GM18505 (cell line): ENCODE measurements at regions not wholly inside any gene's neighbourhood (a gene's known extent, or its start where the extent isn't known, plus 50 kb on each side); places are given as distances from the start of the nearest gene placed in this dataset.

Experiments
- ATAC-seq: cut with Tn5 transposase; IDR thresholded peaks from one replicate; pipeline ENCODE4 v1.9.1; 2021; ENCODE audit not compliant: unreplicated experiment
- POLR2A ChIP-seq: IDR thresholded peaks from 4 replicates; pipeline ENCODE4 v1.6.1; 2011; ENCODE audit warnings: borderline replicate concordance; ENCODE audit not compliant: insufficient read depth, insufficient read length; ENCODE audit errors: extremely low read depth

- TF ChIP-seq POLR2A: no peak
- ATAC-seq: no peak
These were observed 921.9 kb upstream of the EYS start for GRCh38 chr6:66628917-66629316.

- TF ChIP-seq POLR2A: no peak
- ATAC-seq: no peak
These were observed 916.0 kb upstream of the EYS start for GRCh38 chr6:66623050-66623449.

DNA sequence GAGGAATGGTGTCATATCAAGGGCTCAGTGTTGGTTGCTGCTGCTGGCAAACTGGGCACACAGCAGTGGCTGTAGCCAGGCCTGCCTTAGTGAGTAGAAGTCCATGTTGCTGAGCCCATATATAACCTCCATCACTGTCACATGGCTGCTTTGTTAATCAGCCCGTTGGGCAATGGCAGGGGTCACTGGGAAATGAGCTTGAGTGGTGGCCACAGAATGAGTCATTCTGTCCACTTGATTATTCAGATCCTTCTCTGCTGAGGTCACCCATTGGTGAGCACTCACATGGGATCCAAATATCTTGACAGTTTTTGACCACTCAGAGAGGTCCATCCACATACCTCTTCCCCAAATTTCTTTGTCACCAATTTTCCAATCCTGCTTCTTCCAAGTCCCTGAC is 898.9 kb upstream of the EYS start:
- no peak for ATAC-seq
- TF ChIP-seq POLR2A: no peak

- TF ChIP-seq POLR2A: no peak
- no peak for ATAC-seq
These were observed 898.0 kb upstream of the EYS start for GRCh38 chr6:66605011-66605410.

DNA sequence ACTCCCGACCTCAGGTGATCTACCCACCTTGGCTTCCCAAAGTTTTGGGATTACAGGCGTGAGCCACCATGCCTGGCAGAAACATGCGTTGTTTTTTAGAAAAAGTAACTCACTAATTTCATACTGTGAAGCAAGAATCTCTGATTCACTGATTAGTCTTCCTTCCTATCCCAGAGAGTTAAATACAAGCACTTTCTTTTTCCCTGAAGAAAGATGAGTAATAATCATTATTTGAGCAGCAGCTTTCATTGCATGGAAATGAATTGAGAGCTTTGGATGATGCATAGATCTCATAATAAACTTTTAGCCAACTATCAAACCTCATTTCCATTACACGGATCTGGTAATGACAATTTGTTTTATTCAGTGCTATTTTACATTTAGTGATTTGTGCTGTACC is 892.5 kb upstream of the EYS start:
- ATAC-seq: no peak

GRCh38 chr6:66578362-66578761 is 871.3 kb upstream of the EYS start:
- no peak for ATAC-seq
- no peak for TF ChIP-seq POLR2A

More for the DNA sequence above, 892.5 kb upstream of the EYS start:
- TF ChIP-seq POLR2A: no peak

DNA sequence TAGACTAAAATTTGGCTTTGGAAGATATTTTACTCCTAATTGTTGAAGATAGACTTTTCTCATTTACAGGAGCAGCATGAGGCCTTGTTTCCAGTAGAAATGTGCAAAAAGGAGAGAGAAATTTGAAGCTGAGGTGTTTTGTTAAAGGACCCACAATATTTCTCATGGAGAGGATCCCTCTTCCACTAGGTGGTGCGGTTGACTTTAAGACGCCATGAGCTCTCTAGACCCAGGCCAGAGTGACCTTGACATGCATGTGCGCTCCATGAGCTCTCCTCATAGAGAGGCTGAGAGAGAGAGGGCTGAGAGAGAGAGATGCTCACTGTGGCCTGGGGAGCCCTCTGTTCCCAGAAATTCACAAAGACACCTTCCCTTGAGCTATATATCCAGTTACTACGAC is 861.2 kb upstream of the EYS start:
- no peak for TF ChIP-seq POLR2A
- no peak for ATAC-seq

GRCh38 chr6:66561479-66561878 is 854.5 kb upstream of the EYS start:
- TF ChIP-seq POLR2A: no peak
- no peak for ATAC-seq

DNA sequence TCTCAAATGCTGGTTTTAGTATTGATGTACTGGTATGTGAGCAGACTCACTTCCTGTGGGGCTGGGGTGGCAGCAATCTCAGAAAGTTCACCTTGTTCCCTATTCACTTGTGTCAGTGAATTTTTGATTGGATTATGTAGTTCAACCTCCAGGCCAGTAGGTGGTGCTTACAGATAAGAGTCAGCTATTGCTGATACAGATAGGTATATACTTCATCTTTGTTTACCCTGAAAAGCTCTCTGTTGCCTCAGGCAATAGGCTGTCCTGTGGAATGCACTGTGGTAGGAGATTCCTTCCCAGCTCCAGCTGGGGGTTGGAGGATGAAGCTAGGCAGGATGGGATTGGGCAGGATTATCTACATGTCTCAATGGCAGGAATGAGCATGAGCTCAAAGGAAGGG is 851.2 kb upstream of the EYS start:
- TF ChIP-seq POLR2A: no peak
- no peak for ATAC-seq

DNA sequence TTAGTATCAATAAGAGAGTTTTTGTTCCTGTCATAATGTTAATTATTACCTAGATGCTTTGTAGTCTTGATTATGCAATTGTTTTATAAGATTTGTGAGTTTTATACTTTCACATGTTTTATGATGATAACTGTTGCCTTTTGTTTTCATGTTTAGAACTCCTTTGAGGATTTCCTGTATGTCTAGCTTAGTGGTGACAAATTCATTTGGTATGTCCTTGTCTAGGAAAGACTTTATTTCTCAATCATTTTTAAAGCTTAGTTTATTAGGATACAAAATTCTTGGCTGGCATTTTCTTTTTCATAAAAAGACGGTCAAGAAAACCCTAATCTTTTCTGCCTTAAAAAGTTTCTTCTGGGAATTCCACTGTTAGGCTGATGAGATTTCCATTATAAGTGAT is 849.9 kb upstream of the EYS start:
- no peak for TF ChIP-seq POLR2A

GRCh38 chr6:66555082-66555481 is 848.1 kb upstream of the EYS start:
- TF ChIP-seq POLR2A: no peak
- no peak for ATAC-seq

More for the DNA sequence above, 849.9 kb upstream of the EYS start:
- no peak for ATAC-seq

- TF ChIP-seq POLR2A: no peak
- ATAC-seq: no peak
These were observed 846.4 kb upstream of the EYS start for GRCh38 chr6:66553441-66553840.

DNA sequence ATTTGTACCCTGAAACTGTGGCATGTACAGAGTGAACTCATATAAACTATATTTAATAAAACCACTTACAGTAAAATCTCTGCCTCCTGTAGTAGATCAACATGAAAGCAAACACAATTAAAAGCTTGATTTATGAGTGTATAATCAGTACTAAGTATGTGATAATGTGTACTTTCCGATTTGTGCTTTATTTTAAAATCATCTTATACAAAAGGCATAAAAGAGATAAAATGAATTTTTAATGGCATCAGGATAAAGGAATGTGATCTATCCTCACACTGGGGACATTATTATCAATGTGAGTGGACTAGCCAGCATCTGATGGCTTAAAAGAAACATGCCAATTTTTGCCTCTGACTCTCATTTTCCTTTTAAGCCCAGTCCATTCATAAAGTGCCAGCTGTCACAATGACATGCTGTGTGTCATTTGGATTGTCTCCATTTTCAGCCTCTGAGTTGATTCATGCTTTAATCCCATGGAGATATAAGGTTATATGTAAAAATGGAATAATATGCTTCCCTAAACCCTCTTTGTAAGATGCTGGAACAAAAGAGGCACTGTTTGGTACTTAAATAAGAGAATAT is 831.6 kb upstream of the EYS start:
- TF ChIP-seq POLR2A: no peak
- ATAC-seq: no peak

GRCh38 chr6:66533921-66534404 is 826.9 kb upstream of the EYS start:
- no peak for TF ChIP-seq POLR2A
- no peak for ATAC-seq

GRCh38 chr6:66526061-66526460 is 819.0 kb upstream of the EYS start:
- no peak for ATAC-seq
- TF ChIP-seq POLR2A: no peak

DNA sequence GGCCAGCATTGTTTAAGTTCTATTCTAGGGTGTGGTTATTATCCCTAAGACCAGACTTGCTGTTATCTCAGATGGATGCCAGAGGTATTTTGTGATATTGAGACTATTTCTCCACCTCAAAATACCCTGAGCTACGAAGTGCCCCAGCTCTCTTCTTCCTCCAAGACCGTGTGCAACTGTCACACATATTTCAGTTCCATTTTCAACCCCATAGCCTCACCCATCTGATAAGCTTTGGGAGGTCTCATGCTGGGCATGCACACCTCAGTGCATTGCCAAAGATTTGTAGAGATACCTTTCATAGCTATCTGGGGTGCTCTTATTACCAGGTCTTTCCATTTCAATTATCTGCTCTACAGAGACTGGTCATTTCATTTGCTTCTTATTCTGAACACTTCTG is 815.8 kb upstream of the EYS start:
- TF ChIP-seq POLR2A: no peak
- no peak for ATAC-seq

DNA sequence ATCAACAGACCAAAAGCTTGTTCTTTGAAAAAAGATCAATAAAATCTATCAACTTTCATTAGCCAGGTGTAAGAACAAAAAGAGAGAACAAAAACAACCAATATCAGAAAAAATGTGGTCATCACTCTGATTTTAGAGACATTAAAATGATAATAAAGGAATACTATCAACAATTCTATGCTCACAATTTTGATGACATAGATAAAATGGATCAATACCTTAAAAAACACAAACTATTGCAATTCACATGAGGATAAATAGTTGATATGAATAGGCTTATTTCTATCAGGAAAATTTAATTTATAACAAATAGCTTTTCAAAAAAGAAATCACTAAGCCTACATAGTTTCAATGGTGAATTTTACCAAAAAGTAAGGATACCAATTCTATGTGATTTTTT is 809.4 kb upstream of the EYS start:
- no peak for TF ChIP-seq POLR2A
- no peak for ATAC-seq
